ENCODE measurements at regions not wholly inside any gene's neighbourhood (a gene's known extent, or its start where the extent isn't known, plus 50 kb on each side); places are given as distances from the start of the nearest gene placed in this dataset.

DNA sequence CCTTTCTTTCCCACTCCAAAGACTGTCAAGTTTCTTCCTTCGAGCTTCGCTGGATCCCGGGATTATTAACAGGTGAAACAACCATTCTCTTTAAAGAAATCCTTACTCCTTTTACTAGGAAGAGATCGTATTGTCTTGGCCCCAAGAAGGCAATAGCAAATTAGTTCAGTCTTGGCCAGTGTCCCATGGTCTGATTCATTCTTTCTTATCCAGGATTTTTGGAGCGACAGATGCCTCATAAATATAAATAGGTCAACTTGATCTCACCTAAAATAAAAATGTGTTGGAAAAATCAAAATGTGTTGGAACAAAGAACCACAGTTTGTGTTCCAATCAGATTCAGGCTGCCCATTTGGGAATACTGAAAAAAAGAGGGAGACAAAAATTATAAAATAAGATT, 140.1 kb upstream of the TMEM108 start:
- no peak for DNase-seq

DNA sequence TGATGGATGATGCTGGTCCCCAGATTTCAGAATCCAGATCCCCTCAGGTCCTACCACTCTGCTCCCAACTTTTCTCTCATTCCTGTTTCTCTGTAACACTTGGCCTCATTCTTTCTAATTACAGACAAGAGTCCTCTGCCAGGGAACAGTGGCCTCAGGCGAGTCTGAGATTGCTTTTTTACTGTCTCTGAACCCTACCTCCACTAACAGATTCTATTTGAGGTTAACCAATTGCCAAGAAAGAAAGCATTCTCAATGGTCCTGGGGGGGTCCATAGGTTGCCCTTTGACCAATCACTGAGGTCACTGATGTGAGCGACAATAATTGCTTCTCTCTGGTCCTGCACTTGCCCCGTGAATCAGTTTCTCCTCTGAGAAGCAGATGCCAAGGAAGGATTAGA, 145.2 kb upstream of the TMEM108 start:
- DNase-seq, result no peak

DNA sequence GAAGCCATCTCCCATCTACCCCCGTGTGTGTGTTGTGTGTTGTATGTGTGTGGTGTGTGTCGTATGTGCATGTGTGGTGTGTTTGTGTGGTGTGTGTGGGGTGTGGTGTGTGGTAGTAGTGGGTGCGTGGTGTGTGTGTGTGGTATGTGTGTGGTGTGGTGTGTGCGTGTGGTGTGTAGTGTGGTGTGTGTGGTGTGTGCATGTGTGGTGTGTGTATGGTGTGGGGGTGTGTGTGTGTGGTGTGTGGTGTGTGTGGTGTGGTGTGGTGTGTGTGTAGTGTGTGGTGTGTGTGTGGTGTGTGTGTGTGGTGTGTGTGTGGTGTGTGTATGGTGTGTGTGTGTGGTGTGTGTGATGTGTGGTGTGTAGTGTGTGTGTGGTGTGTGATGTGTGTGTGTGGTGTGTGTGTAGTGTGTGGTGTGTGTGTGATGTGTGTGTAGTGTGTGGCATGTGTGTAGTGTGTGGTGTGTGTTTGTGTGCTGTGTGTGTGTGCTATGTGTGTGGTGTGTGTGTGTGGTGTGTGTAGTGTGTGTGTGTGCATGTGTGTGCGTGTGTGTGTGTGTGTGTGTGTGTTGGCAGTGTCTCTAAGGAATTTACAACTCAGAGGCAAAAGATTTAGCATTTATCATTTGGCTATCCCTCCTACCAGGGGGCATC, 156.3 kb upstream of the TMEM108 start:
- DNase-seq, result no peak

DNA sequence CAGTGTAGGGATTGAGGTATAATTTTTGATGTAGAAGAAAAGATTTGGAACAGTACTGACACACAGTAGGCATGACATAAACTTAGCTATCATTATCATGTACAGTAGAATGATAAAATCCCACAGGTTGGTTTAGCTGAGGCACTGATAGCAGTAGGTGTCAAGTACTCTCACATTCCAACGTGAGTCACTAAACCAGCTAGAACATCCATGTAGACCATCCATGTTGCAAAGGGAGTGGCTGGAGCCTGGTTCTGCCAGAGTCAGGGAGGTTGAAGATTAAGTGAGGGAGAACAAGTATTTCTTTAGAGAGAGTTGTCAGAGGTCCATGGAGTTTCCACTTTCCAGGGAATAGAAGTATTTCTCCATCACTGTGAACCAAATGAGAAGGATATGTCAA, 157.2 kb upstream of the TMEM108 start:
- DNase-seq, result no peak

DNA sequence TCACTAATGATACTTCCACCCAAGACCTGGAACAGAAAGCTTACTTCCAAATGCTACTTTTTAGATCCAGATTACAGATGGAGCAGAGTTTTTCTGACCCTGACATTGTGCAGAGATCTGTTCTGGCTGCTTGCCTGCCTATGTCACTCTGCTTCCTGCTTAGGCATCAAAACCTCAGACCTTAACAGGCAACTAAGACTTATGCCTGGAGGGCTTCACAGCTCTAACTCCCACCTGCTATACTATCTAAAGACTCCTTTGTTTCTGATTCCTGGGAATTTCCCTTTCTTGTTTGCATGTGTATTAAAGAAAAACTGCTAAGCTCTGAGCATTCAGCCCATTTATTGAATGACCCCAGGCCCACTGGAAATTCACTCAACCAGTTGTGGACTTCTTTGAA, 157.4 kb upstream of the NPHP3 start:
- DNase-seq, result no peak

DNA sequence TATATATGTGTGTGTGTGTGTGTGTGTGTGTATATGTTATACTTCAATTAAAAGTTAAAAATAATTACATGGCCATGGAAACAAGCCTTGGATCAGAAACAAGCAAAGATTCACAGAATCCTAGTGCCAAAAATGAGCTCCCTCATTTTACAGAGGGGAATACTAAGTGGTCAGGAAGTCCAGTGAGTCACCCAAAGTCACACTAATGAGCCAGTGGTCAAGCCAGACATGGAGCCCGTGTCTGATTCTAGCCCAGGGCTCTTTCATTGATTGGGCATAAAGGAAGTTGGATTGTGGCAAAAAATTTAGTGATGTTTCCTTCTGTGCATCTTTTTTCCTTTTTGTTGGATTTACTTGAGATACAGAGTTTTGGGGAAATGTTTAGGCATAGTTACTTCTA, 152.5 kb upstream of the NPHP3 start:
- no peak for DNase-seq

DNA sequence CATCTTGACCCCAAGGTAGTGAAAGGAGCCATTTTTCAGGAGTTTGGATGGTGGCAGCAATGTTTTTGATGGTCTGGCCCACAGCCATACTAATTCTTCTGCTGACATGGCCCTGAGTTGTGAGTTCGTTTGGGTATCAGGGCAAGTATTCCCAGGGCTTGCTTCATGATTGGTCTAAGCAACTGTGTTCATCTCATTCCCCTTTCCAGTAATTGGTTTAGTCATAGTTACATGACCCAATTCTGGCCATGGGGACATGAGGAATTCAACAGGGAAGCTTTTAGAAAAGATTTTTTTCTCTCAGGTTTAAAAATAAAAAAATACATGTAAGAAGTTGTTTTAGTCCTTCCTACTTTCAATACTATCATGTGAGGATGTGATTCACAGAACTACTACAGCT, 150.5 kb upstream of the NPHP3 start:
- no peak for DNase-seq

DNA sequence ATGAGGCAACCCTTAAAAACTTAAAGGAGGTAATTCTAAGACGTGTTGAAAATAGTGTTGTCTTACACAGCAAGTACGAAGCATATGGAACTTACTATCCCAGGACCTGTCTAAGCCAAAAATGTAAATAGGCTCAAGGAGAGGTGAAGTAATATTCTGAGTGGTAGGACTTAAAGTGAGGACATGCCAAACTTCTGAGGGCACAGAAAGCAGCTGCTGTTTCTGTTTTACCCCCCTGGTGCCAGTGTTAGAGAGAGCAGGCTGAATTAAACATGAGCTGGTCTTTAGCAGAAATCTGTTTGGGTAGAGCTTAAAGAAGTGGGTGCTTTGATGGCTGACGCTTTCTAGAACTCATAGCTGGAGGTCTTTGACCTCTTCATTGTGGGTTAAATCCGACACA, 149.7 kb upstream of the NPHP3 start:
- no peak for DNase-seq

DNA sequence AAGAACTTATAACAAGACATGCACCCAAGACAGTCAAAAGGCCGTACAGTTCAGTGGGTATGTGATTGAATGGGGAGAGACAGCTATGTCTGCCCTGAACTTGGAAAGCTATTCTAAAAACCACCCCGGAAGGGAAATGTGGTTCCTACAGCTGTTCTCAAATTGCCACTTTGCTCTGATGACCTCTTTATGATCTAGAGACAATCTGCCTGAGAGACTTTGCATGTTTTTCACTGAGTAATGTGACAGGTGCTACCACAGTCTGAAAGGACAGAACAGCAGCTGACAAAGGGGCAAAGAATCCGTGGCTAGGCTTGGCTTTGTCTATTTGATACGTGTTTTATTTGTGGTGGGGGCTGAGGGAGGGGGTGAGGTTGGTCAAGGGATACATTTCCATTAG, 148.3 kb upstream of the NPHP3 start:
- DNase-seq, result no peak

DNA sequence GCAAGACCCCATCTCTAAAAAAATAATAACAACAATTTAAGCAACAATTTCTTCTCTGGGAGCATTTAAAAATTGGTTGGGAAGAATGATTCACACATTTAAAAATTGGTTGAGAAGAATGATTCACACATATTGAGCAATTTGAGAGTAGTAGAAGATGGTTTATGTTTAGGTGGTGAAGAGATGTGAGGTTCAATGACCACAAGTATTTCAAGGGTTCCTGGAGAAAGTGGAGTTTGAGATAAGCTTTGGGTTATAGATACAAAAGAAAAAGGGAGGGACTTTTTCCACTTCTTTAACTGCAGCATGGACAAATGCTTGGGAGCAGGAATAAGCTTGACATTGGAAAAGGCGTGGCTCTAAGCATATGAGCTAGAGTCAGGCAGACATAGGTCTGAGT, 145.7 kb upstream of the NPHP3 start:
- peak; percentile 45 for DNase-seq

DNA sequence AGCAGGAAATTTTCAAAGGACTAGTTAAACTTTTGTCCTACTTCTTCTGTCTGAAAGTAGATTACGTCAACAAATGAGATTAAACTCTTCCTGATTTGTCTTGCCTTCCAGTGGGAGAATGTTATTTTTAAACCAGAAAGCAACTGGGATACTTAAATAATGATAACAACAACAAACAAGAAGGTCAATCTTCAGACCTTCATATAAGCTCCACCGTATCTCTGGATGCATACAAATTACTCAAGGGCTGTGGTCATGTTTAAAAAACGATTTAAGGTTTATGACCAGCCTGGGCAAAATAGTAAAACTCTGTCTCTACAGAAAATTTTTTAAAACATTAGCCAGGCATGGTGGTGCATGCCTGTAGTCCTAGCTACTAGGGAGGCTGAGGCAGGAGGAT, 145.3 kb upstream of the NPHP3 start:
- DNase-seq, result no peak

DNA sequence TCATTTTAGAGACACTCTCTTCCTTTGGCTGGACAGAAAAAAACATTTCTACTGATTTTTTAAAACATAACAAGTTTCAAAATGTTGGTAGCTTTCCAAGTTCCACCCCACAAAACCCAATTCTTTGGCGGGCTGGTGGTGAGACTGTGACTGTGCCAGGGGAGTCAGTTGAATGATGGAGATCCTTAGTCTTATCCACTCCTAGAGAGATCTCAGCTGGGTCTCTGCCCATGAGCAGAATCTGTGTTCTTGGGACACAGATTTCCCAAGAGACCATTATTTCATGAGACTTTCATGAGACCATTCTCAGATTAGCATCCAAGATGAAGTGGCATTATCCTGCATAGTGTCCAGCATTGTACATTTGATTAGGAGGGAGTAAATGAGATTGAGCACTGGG, 135.1 kb upstream of the NPHP3 start:
- DNase-seq, result no peak

DNA sequence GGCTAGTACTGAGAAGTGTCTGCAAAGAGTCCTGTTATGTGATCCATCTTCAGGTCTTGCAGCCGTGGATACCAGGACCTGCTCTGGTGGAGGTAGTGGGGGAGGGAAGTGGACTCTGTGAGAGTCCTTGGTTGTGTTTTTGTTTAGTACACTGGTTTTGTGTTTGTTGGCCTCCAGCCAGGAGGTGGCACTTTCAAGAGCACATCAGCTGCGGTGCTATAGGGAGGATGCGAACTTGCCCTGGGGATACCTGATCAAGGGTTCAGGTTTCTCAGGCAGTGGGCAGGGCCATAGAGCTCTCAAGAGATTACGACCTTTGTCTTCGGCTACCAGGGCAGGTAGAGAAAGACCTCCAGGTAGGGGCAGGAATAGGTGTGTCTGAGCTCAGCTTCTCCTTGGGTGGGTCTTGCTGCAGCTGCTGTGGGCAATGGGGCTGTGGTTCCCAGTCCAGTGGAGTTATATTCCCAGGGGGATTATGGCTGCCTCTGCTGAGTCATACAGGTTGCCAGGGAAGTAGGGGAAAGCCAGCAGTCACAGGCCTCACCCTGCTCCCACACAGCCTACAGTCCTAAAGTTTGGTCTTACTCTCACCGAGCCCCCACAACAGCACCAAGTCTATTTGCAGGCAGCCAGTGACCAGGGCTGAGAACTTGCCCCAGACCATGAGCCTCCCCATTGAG, 132.8 kb upstream of the NPHP3 start:
- DNase-seq, result no peak

DNA sequence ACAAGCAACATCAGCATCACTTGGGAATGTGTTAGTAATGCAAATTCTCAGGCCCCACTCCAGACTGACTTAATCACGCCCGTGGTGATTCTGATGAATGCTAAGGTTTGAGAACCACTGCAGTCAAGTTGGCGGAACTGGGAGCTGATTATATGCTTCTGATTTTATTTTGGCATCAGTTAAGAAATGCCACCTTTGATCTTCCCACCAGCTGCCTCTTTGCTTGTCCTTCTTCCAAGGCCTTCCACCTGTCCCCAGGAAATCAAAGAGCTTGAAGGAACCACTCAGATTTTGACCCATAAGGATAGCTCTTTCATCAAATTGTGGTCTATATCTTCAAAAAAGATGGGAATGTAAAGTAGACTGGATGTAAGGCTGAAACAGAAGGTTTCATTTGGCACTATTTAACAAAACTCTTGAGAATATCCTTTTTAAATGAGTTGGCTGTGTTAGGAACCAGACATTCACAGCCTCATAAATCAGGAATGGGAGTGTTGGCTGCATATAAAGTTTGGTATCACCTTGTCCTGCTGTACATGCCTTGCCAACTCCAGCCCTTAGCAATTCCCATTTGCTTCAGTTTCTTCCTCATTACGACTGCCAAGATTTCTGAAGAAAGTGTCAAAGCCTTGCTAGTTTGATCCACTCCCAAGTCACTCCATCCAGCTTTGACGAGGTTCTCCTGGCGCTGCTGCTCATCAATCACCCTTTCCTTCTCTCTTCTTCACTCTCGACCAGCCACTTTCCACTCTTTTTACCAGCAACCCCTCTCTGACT, 125.8 kb upstream of the NPHP3 start:
- DNase-seq, result no peak

DNA sequence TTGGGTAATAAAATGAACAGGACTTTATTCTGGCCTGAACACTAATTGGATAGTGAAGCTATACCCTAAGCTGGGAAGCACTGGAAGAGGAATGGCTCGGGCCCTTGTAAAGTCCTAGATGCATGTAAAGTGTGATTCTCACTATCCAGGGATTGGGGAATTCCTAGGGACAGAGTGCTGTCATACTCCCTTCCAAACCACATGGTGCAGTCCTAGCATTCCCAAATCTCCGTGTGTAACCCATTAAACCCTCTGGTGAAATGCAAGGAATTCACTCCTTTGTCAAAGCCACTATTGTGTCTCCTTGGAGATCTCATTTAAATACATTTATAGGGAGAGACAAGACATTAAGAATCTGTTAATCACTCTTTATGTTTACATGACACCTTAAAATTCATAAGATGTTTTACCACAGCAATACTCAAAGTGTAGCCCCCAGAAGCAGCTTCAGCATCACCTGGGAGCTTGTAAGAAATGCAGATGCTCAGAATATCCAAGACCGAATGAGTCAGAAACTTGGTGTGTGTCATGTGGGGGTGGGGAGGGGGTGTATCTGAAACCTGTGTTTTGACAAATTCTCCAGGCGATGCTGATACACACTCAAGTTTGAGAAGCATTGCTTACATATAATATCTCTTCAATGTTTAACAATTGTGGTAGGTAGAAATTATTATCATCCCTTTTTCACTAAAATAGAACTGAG, 121.8 kb upstream of the NPHP3 start:
- DNase-seq, result no peak

DNA sequence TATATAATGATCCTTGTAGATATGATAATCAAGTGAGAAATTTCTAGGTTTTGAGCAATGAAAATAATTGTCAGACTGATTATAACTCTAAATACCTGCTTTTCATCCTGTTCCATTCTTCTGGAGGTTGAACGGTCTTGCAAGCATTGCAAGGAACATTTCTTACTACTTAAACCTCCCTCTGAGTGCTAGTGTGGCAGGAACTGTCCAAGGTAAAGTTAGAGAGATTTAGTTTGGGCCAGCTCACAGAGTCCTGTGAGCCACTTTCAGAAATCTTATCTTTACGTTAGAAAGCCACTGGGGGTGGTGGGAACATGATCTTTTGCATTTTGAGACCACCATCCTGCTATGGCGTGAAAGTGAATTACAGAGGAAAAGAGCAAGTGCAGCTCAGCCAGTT, 121.1 kb upstream of the NPHP3 start:
- DNase-seq, result no peak

DNA sequence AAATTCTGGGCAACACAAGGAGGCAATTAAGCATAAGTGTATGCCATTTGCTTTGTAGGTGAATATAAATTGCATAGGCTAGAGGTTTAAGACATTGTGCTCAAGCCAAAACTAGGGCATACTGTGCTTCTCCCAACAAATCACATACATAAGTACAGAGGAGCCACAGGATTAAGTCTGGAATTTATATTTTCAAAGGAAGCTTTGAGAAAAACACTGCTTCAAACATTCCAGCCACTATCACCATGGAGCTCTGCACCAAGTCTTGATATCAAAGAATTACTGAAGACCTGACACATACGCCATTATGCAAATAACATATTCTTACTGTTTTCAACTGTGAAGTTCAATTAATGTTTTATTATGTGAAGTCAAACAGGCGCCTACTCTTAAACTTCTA, 119.4 kb upstream of the NPHP3 start:
- no peak for DNase-seq

DNA sequence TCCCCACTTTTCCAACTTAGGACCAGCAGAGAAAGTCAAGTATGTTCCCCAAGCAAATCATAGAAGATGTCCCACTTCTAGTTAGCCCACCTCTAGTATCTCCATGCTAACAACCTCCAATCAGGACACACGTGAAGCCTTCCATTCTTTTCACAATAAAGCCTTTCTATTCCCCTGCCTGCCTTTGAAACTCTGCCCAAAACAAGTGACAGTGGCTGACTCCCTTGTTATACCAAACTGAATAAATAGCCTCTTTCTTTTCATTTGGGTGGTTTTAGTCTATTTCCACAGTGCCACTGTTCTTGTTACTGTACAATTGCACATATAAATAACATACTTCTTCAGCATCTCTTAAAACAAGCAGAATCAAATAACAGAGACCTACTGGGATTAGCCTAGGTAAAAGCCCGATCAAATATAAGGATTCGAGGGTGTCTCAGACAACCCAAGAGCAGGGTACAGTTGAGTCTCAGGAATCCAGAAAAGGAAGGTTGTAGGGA, 118.0 kb upstream of the NPHP3 start:
- no peak for DNase-seq

DNA sequence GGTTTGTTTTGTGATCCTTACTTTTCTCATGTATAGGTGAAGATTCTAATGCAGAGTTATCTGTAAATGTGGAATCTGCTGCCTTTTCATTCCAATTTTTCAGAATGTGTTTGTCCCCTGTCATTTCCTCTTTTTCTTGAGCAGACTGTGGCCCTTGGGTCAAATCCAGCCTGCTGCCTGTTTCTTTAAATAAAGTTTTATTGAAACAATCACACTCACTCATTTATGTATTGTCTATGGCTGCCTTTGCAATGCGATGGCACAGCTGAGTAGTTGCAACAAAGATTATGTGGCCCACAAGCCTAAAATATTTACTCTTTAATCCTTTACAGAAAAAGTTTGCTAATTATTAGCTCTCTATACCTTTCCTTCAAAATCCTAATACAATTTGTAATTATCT, 116.3 kb upstream of the NPHP3 start:
- no peak for DNase-seq

DNA sequence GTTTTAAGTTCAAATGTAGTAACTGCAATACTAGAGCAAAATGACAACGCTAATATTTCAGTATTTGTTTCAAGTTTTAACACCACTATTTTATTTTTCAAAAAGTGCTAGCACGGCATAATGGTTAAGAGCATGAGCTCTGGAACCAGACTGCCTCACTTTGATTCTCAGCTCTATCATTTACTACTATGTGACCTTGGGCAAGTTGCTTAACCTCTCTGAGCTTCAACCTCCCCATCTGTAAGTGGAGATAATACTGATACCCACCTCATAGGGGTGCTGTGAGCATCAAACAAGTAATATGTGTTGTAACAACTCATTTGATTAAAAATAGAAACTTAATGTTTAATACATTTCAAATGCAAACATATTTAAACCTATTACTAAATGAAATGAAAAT, 115.4 kb upstream of the NPHP3 start:
- no peak for DNase-seq

DNA sequence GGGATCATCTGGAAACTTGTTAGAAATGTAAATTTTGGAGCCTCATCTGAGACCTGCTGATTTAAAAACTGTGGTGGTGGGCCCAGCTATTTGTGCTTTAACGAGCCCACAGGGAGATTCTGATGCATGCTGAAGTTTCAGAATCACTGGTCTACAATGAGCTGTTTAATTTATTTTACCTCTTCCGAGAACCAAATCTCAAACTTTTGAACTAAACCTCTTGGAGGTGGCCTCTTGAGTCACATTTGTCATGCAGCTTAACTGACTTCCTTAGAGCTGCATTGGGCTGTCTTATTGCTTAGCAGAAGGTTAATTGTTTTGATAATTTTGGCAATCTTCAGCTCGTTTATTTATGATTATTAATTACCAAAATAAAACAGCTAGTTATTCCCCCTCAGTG, 112.1 kb upstream of the NPHP3 start:
- no peak for DNase-seq

DNA sequence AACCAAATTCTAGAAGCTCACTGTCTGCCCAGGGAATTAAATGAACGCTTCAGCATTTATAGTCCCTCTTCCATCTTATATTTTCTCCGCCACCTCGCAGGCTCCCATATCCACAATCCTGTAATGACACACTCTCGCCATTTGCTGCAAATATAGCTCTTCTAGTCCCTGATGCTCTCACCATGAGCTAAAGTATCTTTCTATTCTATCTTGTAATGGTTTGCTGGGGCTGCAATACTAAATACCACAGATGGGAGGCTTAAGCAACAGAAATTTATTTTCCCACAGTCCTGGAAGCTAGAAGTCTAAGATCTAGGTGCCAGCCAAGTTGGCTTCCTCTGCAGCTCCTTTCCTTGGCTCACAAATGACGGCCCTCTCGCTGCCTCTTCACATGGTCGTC, 106.9 kb upstream of the NPHP3 start:
- no peak for DNase-seq

DNA sequence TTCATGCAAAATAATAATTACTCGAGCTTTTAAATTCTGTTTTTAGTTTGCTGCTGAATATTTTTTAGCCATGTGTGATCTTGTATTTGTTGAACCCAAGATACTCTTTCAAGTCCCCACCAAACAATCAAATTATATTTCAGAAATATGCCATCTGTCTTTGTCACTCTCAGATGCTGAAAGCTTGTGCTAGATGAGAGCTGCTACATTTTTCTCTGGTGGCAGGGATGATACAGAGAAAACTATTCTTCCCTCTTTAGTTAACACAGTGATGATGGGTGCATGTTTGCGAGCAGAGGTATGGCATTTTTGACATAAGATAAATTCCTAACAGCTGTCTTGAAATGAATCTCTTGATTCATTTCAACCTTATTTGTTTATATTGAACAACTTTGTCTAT, 100.6 kb upstream of the NPHP3 start:
- no peak for DNase-seq

DNA sequence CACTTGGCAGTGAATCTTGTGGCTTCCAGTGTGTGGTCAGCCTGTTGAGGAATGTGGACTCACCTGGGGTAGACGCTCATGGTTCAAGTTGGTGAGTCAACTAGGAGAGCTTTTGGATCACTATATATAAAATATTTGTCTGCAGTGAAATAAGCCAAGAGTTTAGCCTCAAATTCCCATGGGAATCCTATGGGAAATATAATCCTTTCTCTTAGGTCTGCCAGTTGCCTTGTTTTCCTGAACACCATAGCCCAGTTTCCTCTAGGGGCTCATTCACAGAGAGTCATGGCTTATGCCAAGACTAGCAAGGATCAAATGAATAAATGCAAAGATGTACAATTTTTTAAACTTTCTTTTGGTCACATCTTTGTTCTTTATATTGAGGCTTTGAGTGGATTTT, 100.1 kb upstream of the NPHP3 start:
- peak; percentile 31 for DNase-seq
